ENCODE measurements at regions not wholly inside any gene's neighbourhood (a gene's known extent, or its start where the extent isn't known, plus 50 kb on each side); places are given as distances from the start of the nearest gene placed in this dataset.

DNA sequence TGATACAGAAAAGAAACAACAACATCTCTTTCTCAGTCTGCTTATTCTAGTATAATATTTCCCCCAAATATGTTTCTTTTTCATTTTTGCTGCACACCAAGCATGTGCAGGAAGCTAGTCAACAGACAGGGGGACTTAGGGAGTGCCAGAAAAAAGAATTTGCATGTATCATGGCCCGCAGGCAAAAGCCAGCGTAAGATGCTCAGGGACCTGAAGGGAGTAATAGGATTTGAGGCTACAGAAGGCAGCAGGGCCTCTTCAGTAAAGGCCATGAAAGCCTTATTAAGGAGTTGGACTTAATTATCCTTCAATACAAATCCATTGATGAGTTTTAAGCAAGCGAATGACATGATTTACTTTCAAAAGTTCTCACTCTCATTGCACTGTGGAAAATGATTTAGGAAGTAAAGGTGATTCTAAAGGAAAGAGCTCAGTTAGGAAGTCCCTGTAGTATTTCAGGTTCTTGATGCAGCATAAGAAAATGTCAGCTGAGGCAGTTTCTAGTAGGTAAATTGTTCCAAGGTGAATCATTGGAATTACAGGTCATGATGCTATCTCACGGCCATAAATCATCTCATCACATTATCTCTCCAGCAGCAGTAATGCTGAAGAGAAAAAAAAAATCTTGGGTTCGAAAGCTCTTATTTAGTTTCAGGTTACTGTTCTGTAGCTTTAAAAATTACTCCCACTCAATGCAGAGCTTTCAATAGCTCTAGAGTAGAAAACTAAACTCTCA lies 94.8 kb downstream of the PTCHD4 start:
- no peak for DNase-seq
- Histone ChIP-seq H3K4me1 (replicated peaks; ENCODE audit: insufficient read depth) (no peaks in the 10 kb centered on the region), H3K27me3 (ENCODE audit: insufficient read depth, low read depth) (no peaks in the 10 kb centered on the region), H3K4me2 (no peak overlapping the region), H4K20me1 (ENCODE audit: insufficient read depth) (no peaks in the 10 kb centered on the region), H2AFZ (no peak overlapping the region), H3F3A (ENCODE audit: insufficient read depth, low read depth) (no peaks in the 10 kb centered on the region), H3K4me3 (no peak overlapping the region), H3K9me3 (ENCODE audit: insufficient read depth, low read depth) (no peaks in the 10 kb centered on the region), H3K36me3 (ENCODE audit: low read depth) (no peaks in the 10 kb centered on the region), H3K79me2 (ENCODE audit: low read depth) (no peaks in the 10 kb centered on the region), H3K9me2 (ENCODE audit: insufficient read depth) (no peaks in the 10 kb centered on the region), H3K27ac (no peak overlapping the region)
- ChIA-PET POLR2A (ENCODE audit: unreplicated experiment) (no interaction called here), CTCF (no interaction called here)
- TF ChIP-seq, protein P1, sequence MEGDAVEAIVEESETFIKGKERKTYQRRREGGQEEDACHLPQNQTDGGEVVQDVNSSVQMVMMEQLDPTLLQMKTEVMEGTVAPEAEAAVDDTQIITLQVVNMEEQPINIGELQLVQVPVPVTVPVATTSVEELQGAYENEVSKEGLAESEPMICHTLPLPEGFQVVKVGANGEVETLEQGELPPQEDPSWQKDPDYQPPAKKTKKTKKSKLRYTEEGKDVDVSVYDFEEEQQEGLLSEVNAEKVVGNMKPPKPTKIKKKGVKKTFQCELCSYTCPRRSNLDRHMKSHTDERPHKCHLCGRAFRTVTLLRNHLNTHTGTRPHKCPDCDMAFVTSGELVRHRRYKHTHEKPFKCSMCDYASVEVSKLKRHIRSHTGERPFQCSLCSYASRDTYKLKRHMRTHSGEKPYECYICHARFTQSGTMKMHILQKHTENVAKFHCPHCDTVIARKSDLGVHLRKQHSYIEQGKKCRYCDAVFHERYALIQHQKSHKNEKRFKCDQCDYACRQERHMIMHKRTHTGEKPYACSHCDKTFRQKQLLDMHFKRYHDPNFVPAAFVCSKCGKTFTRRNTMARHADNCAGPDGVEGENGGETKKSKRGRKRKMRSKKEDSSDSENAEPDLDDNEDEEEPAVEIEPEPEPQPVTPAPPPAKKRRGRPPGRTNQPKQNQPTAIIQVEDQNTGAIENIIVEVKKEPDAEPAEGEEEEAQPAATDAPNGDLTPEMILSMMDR (conservative IDR thresholded peaks at IDR 0.05), result no peak
- no peak for TF ChIP-seq EZH2 (IDR thresholded peaks at IDR 0.05; ENCODE audit: low read depth)
- BruUV-seq (replicated peaks), result no TSS peak
- intact Hi-C loops (cut with micrococcal nuclease; ENCODE audit: unreplicated experiment), result no loop called here

DNA sequence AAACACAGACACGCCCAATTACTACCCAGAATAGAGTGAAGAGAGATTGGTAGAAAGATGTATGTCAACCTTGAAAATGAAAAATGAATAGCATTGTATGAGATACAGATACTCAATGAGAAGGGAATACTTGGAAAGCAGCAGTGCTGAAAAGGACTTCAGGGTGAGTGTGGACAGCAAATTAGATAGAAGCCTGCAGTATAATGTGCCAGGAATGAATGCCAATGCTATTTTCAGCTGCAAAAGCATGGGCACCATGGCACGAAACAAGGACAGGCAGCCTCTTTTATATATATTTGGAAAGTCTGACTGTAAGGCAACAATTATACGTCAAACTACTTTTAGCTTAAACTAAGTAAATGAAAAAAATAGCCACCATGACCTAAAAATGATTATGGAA lies 118.2 kb downstream of the PTCHD4 start:
- Histone ChIP-seq H3K4me3 (no peak overlapping the region), H3F3A (ENCODE audit: insufficient read depth, low read depth) (no peaks in the 10 kb centered on the region), H4K20me1 (ENCODE audit: insufficient read depth) (no peaks in the 10 kb centered on the region), H3K36me3 (ENCODE audit: low read depth) (no peaks in the 10 kb centered on the region), H3K27me3 (ENCODE audit: insufficient read depth, low read depth) (no peaks in the 10 kb centered on the region), H3K9me3 (ENCODE audit: insufficient read depth, low read depth) (no peaks in the 10 kb centered on the region), H3K9me2 (ENCODE audit: insufficient read depth) (no peaks in the 10 kb centered on the region), H3K27ac (no peak overlapping the region), H3K4me2 (no peak overlapping the region), H3K4me1 (replicated peaks; ENCODE audit: insufficient read depth) (no peaks in the 10 kb centered on the region), H3K79me2 (ENCODE audit: low read depth) (no peaks in the 10 kb centered on the region), H2AFZ (no peak overlapping the region)
- no peak for DNase-seq
- POLR2A ChIA-PET (ENCODE audit: unreplicated experiment), result no interaction called here
- intact Hi-C loops (cut with micrococcal nuclease; ENCODE audit: unreplicated experiment), result no loop called here
- TF ChIP-seq, protein P1 (conservative IDR thresholded peaks at IDR 0.05), result no peak
- no peak for TF ChIP-seq EZH2 (IDR thresholded peaks at IDR 0.05; ENCODE audit: low read depth)
- BruUV-seq (replicated peaks), result no TSS peak
- CTCF ChIA-PET, result no interaction called here

DNA sequence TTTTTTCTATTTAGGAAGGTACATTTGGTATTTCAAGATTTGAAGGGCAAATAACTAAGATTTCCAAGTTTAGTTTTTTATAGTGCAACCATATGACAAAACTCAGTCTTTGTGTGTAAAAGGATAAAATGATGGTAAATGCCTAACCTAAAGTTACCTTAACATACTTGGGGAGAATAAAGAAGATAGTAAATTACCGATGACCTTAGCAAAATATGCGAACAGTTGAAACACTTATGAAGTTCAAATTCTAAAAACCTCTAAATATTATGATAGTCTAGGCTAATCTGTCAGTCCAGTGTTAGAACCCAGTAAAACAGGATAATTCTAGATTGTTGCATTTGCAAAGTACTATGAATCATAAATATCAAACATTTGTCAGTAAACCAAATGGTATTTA lies 127.5 kb downstream of the PTCHD4 start:
- CTCF ChIA-PET, result no interaction called here
- POLR2A ChIA-PET (ENCODE audit: unreplicated experiment), result no interaction called here
- no peaks in the 10 kb centered on the region for H3K9me2 ChIP-seq (ENCODE audit: insufficient read depth)

More for the DNA sequence above, 127.5 kb downstream of the PTCHD4 start:
- no peak overlapping the region for H3K27ac ChIP-seq
- H3K79me2 ChIP-seq (ENCODE audit: low read depth), result no peaks in the 10 kb centered on the region
- no peak for TF ChIP-seq EZH2 (IDR thresholded peaks at IDR 0.05; ENCODE audit: low read depth)
- TF ChIP-seq, protein P1 (conservative IDR thresholded peaks at IDR 0.05), result no peak
- DNase-seq, result no peak
- H3K27me3 ChIP-seq (ENCODE audit: insufficient read depth, low read depth), result no peaks in the 10 kb centered on the region
- no peaks in the 10 kb centered on the region for H3K4me1 ChIP-seq (replicated peaks; ENCODE audit: insufficient read depth)
- no peaks in the 10 kb centered on the region for H3F3A ChIP-seq (ENCODE audit: insufficient read depth, low read depth)
- H3K4me2 ChIP-seq, result no peak overlapping the region
- H2AFZ ChIP-seq, result no peak overlapping the region
- no peaks in the 10 kb centered on the region for H3K36me3 ChIP-seq (ENCODE audit: low read depth)
- no peak overlapping the region for H3K4me3 ChIP-seq
- no peaks in the 10 kb centered on the region for H3K9me3 ChIP-seq (ENCODE audit: insufficient read depth, low read depth)
- no TSS peak for BruUV-seq (replicated peaks)
- intact Hi-C loops (cut with micrococcal nuclease; ENCODE audit: unreplicated experiment), result no loop called here
- H4K20me1 ChIP-seq (ENCODE audit: insufficient read depth), result 0 out of 2 replicates have a peak, but pooled peaks cover 3% of the 10 kb centered on the region

All from PC-9 (cell line).